Keratinocyte (primary cell): ENCODE measurements at regions not wholly inside any gene's neighbourhood (a gene's known extent, or its start where the extent isn't known, plus 50 kb on each side); places are given as distances from the start of the nearest gene placed in this dataset.

ENCODE experiments used
- DNase-seq: peaks from one replicate; pipeline ENCODE4 v3.0.0-alpha.2; 2011; ENCODE audit warnings: low read depth, missing footprints, low spot score
- FAIRE-seq: peaks from 2 replicates; lab custom pipeline; 2011; peaks lifted over from hg19 to GRCh38; lab: Jason Lieb, UNC
- H2AFZ ChIP-seq: 2 replicates; pipeline ENCODE4 v1.6.0; 2012; ENCODE audit warnings: low read length, control low read depth, inconsistent platforms; ENCODE audit not compliant: control insufficient read depth
- H3K27ac ChIP-seq: 2 replicates; pipeline ENCODE4 v1.5.1; 2011; ENCODE audit warnings: low read length; ENCODE audit not compliant: control insufficient read depth, insufficient read depth
- H3K27me3 ChIP-seq: 3 replicates; pipeline ENCODE4 v1.6.0; 2011; ENCODE audit warnings: low read length; ENCODE audit not compliant: control insufficient read depth, insufficient read depth; ENCODE audit errors: extremely low read depth
- H3K36me3 ChIP-seq, 2 experiments: 2 replicates in 1 of 2; 3 replicates in 1 of 2; pipeline ENCODE4 v1.5.1; 2011; ENCODE audit warnings: low read length in 2 of 2, mild to moderate bottlenecking in 1 of 2; ENCODE audit not compliant: control insufficient read depth in 2 of 2, insufficient read depth in 2 of 2; ENCODE audit errors: extremely low read depth in 1 of 2
- H3K4me1 ChIP-seq: 3 replicates; pipeline ENCODE4 v1.5.1; 2011; ENCODE audit warnings: low read length; ENCODE audit not compliant: control insufficient read depth, insufficient read depth; ENCODE audit errors: extremely low read depth
- H3K4me2 ChIP-seq: 3 replicates; pipeline ENCODE4 v1.6.0; 2011; ENCODE audit warnings: low read depth, low read length; ENCODE audit not compliant: control insufficient read depth, insufficient read depth; ENCODE audit errors: extremely low read depth
- H3K4me3 ChIP-seq, 3 experiments: fragments of 200-600 bp in 1 of 3; sonication (generic) in 1 of 3; 2 replicates in 2 of 3; 3 replicates in 1 of 3; pipeline ENCODE4 v1.5.1; 2011 to 2016; ENCODE audit warnings: low read length in 3 of 3, mild to moderate bottlenecking in 3 of 3, control low read depth in 2 of 3, inconsistent platforms in 1 of 3, low read depth in 1 of 3, mixed read lengths in 1 of 3, mixed run types in 1 of 3, moderate library complexity in 1 of 3; ENCODE audit not compliant: control insufficient read depth in 2 of 3, insufficient read depth in 2 of 3; ENCODE audit errors: extremely low read depth in 1 of 3
- H3K79me2 ChIP-seq: 2 replicates; pipeline ENCODE4 v1.6.0; 2012; ENCODE audit warnings: low read length; ENCODE audit not compliant: control insufficient read depth, insufficient read depth
- H3K9ac ChIP-seq: 3 replicates; pipeline ENCODE4 v1.6.0; 2011; ENCODE audit warnings: low read length; ENCODE audit not compliant: control insufficient read depth, insufficient read depth; ENCODE audit errors: extremely low read depth
- H3K9me1 ChIP-seq: 3 replicates; pipeline ENCODE4 v1.6.0; 2011; ENCODE audit warnings: low read length; ENCODE audit not compliant: control insufficient read depth, insufficient read depth; ENCODE audit errors: extremely low read depth
- H3K9me3 ChIP-seq: 2 replicates; pipeline ENCODE4 v1.5.1; 2012; ENCODE audit warnings: low read depth, low read length; ENCODE audit not compliant: control insufficient read depth
- H4K20me1 ChIP-seq: 3 replicates; pipeline ENCODE4 v1.6.0; 2011; ENCODE audit warnings: low read length; ENCODE audit not compliant: control insufficient read depth, insufficient read depth; ENCODE audit errors: extremely low read depth
- EZH2 ChIP-seq: IDR thresholded peaks from one replicate; pipeline ENCODE4 v1.6.1; 2012; ENCODE audit warnings: inconsistent platforms, mild to moderate bottlenecking, low read length, moderate library complexity
- dilution Hi-C: fragments of 300-500 bp; cut with MboI; formaldehyde crosslinking; loops from one replicate; pipeline ENCODE4 v1.7.0; 2020; ENCODE audit warnings: low sequenced_read_pairs; ENCODE audit not compliant: extremely low pct_ligation_motif_present
- TF ChIP-seq, protein P1 (sequence below), 3 experiments: IDR thresholded peaks in 1 of 3; conservative IDR thresholded peaks in 1 of 3; optimal IDR thresholded peaks in 1 of 3; 2 replicates in 2 of 3; 3 replicates in 1 of 3; pipeline versions ENCODE3 to v1.5.1; 2011; ENCODE audit warnings: low read length in 3 of 3, mild to moderate bottlenecking in 3 of 3, moderate library complexity in 2 of 3, control low read depth in 1 of 3, inconsistent platforms in 1 of 3; ENCODE audit not compliant: insufficient read depth in 2 of 3; ENCODE audit errors: extremely low read depth in 1 of 3

DNA sequence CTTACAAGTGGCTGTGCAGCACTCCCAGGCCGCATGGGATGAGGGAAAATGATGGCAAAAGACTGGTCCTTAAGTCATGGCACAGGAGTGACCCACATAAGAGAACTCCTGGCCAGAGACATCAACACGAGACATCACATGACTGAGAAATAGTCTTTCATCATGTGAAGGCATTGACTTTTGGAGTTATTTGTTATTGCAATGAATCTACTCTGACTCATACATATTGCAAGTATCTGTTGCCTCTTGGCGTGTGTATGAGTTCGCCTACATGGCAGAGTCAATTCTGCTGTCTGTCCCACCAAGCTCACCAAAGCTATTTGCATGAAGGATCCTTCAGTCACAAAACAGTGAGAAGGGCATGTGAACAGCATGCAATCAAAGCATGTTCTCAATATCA is 59.7 kb upstream of the HABP2 start:
- Histone ChIP-seq H3K9me1 (no peaks in the 10 kb centered on the region), H3K4me2 (no peak overlapping the region), H3K36me3 (no peaks in the 10 kb centered on the region), H3K9ac (no peak overlapping the region), H3K9me3 (no peaks in the 10 kb centered on the region), H3K27ac (no peak overlapping the region), H2AFZ (no peak overlapping the region), H3K27me3 (no peaks in the 10 kb centered on the region), H3K79me2 (no peaks in the 10 kb centered on the region), H3K4me1 (no peaks in the 10 kb centered on the region), H3K4me3 (no peak overlapping the region), H4K20me1 (no peaks in the 10 kb centered on the region)
- TF ChIP-seq, protein P1, sequence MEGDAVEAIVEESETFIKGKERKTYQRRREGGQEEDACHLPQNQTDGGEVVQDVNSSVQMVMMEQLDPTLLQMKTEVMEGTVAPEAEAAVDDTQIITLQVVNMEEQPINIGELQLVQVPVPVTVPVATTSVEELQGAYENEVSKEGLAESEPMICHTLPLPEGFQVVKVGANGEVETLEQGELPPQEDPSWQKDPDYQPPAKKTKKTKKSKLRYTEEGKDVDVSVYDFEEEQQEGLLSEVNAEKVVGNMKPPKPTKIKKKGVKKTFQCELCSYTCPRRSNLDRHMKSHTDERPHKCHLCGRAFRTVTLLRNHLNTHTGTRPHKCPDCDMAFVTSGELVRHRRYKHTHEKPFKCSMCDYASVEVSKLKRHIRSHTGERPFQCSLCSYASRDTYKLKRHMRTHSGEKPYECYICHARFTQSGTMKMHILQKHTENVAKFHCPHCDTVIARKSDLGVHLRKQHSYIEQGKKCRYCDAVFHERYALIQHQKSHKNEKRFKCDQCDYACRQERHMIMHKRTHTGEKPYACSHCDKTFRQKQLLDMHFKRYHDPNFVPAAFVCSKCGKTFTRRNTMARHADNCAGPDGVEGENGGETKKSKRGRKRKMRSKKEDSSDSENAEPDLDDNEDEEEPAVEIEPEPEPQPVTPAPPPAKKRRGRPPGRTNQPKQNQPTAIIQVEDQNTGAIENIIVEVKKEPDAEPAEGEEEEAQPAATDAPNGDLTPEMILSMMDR (optimal IDR thresholded peaks at IDR 0.05 in 1 of 3, IDR thresholded peaks at IDR 0.05 in 1 of 3, conservative IDR thresholded peaks at IDR 0.05 in 1 of 3; ENCODE audit: extremely low read depth in 1 of 3, insufficient read depth in 2 of 3, low read length in 3 of 3) = no peak
- no peak for TF ChIP-seq EZH2
- FAIRE-seq = no peak
- DNase-seq = no peak
- dilution Hi-C loops = no loop called here

DNA sequence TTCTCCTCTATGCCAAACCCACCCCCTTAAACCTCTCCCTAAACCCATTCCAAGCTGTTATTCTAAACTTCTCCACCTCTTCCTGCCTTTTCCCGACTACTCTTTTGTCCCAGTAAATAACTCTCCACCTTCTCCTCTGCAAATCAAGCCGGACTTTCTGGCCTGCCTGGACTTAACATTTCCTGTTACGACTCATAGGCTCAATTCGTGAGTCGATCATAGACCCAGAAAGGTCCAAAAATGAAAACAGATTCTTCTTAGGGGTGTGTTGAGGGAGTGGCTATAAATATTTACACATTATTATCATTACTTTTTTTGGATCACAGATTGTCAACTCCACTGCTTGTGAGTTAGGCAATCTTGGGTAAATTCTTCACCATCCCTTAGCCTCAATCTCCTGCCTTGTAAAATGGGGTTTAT is 59.0 kb upstream of the HABP2 start:
- dilution Hi-C loops = no loop called here
- H3K4me1 ChIP-seq = no peaks in the 10 kb centered on the region
- no peaks in the 10 kb centered on the region for H3K79me2 ChIP-seq
- no peaks in the 10 kb centered on the region for H3K36me3 ChIP-seq
- H4K20me1 ChIP-seq = no peaks in the 10 kb centered on the region
- DNase-seq (no peak), FAIRE-seq (no peak)
- TF ChIP-seq, protein P1 (optimal IDR thresholded peaks at IDR 0.05 in 1 of 3, IDR thresholded peaks at IDR 0.05 in 1 of 3, conservative IDR thresholded peaks at IDR 0.05 in 1 of 3; ENCODE audit: extremely low read depth in 1 of 3, insufficient read depth in 2 of 3, low read length in 3 of 3) = no peak
- no peak for TF ChIP-seq EZH2
- no peak overlapping the region for H3K27ac ChIP-seq
- H3K27me3 ChIP-seq = no peaks in the 10 kb centered on the region
- no peaks in the 10 kb centered on the region for H3K9me1 ChIP-seq
- H2AFZ ChIP-seq = no peak overlapping the region
- H3K4me2 ChIP-seq = no peak overlapping the region
- H3K9ac ChIP-seq = no peak overlapping the region
- no peaks in the 10 kb centered on the region for H3K9me3 ChIP-seq
- no peak overlapping the region for H3K4me3 ChIP-seq
